Body of pancreas (tissue), 4 donors: ENCODE measurements at regions not wholly inside any gene's neighbourhood (a gene's known extent, or its start where the extent isn't known, plus 50 kb on each side); places are given as distances from the start of the nearest gene placed in this dataset.

Source experiments
- ATAC-seq: fragments of 150-250 bp; one replicate; pipeline ENCODE4 v1.9.1; 2016
- DNase-seq, 4 donors: peaks; one replicate each; pipeline ENCODE4 v3.0.0-alpha.2; 2019
- H3K27ac ChIP-seq, 4 donors: fragments of 200-600 bp; sonication (generic); 1 replicate in 3 of 4; 2 replicates in 1 of 4; pipeline versions ENCODE4 v1.5.1 to v1.6.1; 2016 to 2019; ENCODE audit warnings: mild to moderate bottlenecking in 1 of 4, mixed read lengths in 1 of 4, moderate library complexity in 1 of 4
- H3K27me3 ChIP-seq, 2 donors: fragments of 200-600 bp; sonication (generic); one replicate each; pipeline ENCODE4 v1.6.0; 2016; ENCODE audit warnings: mild to moderate bottlenecking in 1 of 2
- H3K36me3 ChIP-seq, 2 donors: fragments of 200-600 bp; sonication (generic); replicated peaks in 1 of 2; 2 replicates each; pipeline ENCODE4 v1.5.1; 2016; ENCODE audit warnings: low read depth in 2 of 2; ENCODE audit not compliant: insufficient read depth in 1 of 2
- H3K4me1 ChIP-seq: fragments of 200-600 bp; sonication (generic); one replicate; pipeline ENCODE4 v1.6.0; 2016
- H3K4me3 ChIP-seq, 2 donors: fragments of 200-600 bp; sonication (generic); 1 replicate in 1 of 2; 2 replicates in 1 of 2; pipeline ENCODE4 v1.5.1; 2016 to 2019
- H3K9me3 ChIP-seq, 3 donors: fragments of 200-600 bp; sonication (generic); 1 replicate in 2 of 3; 2 replicates in 1 of 3; pipeline ENCODE4 v1.5.1; 2016
- POLR2A ChIP-seq, 3 donors: fragments of 450-650 bp; IDR thresholded peaks; one replicate each; pipeline ENCODE4 v1.6.1; 2016; ENCODE audit warnings: antibody characterized with exemption in 3 of 3, mild to moderate bottlenecking in 2 of 3
- WGBS, 2 donors: methylation state at CpG; one replicate each; pipeline ENCODE4 v1.1.5; 2017; 5-methylcytosine and 5-hydroxymethylcytosine counted together
- intact Hi-C: fragments of 100-400 bp; cut with DNase I; formaldehyde crosslinking; loops from one replicate; pipeline ENCODE4 v1.15.1; 2023
- TF ChIP-seq, protein P1 (sequence below), 7 experiments: fragments of 450-650 bp in 4 of 7; fragments of 200-600 bp in 3 of 7; sonication (generic) in 3 of 7; IDR thresholded peaks; one replicate each; pipeline ENCODE4 v1.5.1; 2016 to 2019; ENCODE audit warnings: antibody characterized with exemption in 7 of 7

DNA sequence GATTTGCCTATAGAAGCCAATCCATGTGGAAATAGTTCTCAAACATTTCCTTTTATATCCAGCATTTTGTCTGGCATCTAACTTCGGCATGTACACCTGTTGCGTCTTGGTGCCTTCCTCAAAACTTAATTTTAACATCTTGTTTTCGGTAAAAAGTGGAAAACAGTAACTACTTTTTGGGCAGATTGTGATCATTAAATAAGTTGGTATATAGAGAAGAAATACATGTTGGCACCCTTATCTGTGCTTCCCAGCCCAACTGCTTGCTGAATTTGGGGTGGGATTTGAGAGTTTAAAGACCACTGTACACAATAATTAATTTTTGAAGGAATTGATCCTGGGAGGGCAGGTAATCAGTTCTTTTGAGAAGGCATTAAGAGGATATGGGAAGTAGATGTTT is 566.8 kb downstream of the PDCD6IP start:
- WGBS, 2 donors, result 71 to 74% methylated on average over 3 of the region's 3 CpGs
- H3K9me3 ChIP-seq, result no peaks in the 10 kb centered on the region
- no peak overlapping the region for H3K27ac ChIP-seq
- no peaks in the 10 kb centered on the region for H3K36me3 ChIP-seq
- H3K4me1 ChIP-seq, result no peaks in the 10 kb centered on the region
- no peaks in the 10 kb centered on the region for H3K27me3 ChIP-seq
- ATAC-seq, result no peak
- TF ChIP-seq, protein P1, sequence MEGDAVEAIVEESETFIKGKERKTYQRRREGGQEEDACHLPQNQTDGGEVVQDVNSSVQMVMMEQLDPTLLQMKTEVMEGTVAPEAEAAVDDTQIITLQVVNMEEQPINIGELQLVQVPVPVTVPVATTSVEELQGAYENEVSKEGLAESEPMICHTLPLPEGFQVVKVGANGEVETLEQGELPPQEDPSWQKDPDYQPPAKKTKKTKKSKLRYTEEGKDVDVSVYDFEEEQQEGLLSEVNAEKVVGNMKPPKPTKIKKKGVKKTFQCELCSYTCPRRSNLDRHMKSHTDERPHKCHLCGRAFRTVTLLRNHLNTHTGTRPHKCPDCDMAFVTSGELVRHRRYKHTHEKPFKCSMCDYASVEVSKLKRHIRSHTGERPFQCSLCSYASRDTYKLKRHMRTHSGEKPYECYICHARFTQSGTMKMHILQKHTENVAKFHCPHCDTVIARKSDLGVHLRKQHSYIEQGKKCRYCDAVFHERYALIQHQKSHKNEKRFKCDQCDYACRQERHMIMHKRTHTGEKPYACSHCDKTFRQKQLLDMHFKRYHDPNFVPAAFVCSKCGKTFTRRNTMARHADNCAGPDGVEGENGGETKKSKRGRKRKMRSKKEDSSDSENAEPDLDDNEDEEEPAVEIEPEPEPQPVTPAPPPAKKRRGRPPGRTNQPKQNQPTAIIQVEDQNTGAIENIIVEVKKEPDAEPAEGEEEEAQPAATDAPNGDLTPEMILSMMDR (IDR thresholded peaks at IDR 0.05), result no peak
- TF ChIP-seq POLR2A (IDR thresholded peaks at IDR 0.05), result no peak
- no peak overlapping the region for H3K4me3 ChIP-seq
- DNase-seq, result no peak
- intact Hi-C loops, result no loop called here

DNA sequence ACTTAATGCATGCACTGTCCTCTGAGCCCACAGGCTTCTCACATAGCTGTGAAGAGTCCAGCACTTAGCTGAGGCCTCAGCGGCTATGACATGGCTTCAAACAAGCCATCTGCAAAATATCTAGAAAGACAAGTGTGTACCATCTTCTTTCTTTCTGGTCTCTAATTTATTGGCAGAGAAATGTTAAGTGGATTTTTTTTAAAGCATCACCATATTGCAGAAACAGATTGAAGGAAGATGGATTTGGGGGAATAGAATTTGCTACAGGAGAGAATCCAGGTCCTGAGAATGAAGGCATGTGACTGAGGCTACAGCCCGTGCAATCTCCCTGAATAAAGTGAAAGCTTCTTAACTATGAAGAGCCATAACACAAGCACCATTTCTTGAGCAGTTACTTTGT is 567.3 kb downstream of the PDCD6IP start:
- no peak for ATAC-seq
- WGBS, 2 donors, result 63 to 67% methylated on average over 2 of the region's 2 CpGs
- Histone ChIP-seq H3K27me3 (no peaks in the 10 kb centered on the region), H3K4me1 (no peaks in the 10 kb centered on the region), H3K4me3 (no peak overlapping the region), H3K36me3 (no peaks in the 10 kb centered on the region), H3K27ac (no peak overlapping the region), H3K9me3 (no peaks in the 10 kb centered on the region)
- intact Hi-C loops, result no loop called here
- no peak for DNase-seq
- TF ChIP-seq POLR2A (IDR thresholded peaks at IDR 0.05), result no peak
- TF ChIP-seq, protein P1 (IDR thresholded peaks at IDR 0.05), result no peak

DNA sequence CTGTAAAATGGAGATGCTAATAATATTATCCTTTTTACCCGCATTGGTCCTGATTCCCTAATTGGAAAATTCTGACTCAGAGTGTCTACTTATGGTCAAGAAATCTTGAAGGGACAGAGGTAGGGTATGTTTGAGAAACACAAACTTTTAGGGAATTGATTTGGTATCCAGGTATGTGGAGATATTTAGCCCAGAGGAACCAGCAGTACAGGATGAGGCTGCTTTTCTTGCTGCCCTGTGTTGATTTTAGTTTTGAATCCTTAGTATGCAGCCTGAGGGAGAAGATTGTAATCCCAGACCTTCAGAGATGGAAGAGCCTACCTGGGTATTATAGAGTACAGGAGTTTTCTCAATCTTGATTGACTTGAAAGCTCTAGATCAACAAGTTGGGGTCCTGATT is 569.1 kb downstream of the PDCD6IP start:
- TF ChIP-seq, protein P1 (IDR thresholded peaks at IDR 0.05), result no peak
- no peak for TF ChIP-seq POLR2A (IDR thresholded peaks at IDR 0.05)
- WGBS, 2 donors, result 69 to 74% methylated on average over 1 of the region's 1 CpG
- DNase-seq (no peak), ATAC-seq (no peak)
- Histone ChIP-seq H3K27me3 (no peaks in the 10 kb centered on the region), H3K4me3 (no peak overlapping the region), H3K9me3 (no peaks in the 10 kb centered on the region), H3K36me3 (no peaks in the 10 kb centered on the region), H3K27ac (no peak overlapping the region), H3K4me1 (no peaks in the 10 kb centered on the region)
- intact Hi-C loops, result no loop called here

DNA sequence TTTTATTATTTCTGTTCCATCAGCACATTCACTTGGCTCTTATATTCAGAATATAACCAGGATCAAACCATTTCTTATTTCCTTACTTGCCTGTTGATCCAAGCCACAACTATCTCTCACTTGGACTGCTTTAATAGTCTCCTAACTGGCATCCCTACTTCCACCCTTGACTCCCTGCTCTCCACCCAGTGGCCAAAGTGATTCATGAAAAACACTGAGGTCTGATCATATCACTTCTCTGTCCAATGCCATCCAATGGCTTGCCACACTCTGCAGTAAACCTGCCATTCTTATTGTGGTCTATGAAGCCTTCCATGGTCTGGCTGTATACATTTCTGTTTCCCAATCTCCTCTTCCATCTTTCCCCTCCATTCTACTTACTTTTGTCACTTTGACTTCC is 576.1 kb downstream of the PDCD6IP start:
- no peaks in the 10 kb centered on the region for H3K27me3 ChIP-seq
- intact Hi-C loops, result no loop called here
- TF ChIP-seq, protein P1 (IDR thresholded peaks at IDR 0.05), result no peak
- no peak for TF ChIP-seq POLR2A (IDR thresholded peaks at IDR 0.05)
- no peaks in the 10 kb centered on the region for H3K4me1 ChIP-seq
- DNase-seq (no peak), ATAC-seq (no peak)
- H3K36me3 ChIP-seq, result no peaks in the 10 kb centered on the region
- H3K4me3 ChIP-seq, result no peak overlapping the region
- no peak overlapping the region for H3K27ac ChIP-seq
- H3K9me3 ChIP-seq, result no peaks in the 10 kb centered on the region

DNA sequence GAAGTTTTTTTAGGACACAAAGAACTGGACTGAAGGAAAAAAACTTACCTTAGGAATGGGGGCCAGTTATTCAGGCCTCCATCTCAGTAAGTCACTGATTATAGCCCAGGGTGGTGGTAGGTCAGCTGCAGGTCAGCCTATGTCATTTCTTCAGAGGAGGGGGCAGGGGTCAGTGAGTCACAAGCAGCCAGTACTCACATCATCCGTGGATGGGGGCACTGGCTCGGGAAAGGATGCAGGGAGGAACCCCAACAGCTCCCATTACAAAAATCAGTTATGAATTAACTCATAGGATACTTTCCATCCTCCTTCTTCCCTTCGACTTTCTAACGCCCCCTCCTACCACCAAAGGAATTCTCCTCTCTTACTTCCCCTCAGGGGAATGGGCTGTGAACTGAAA is 578.3 kb downstream of the PDCD6IP start:
- intact Hi-C loops, result no loop called here
- Histone ChIP-seq H3K4me1 (no peaks in the 10 kb centered on the region), H3K36me3 (no peaks in the 10 kb centered on the region), H3K27ac (no peak overlapping the region), H3K27me3 (no peaks in the 10 kb centered on the region), H3K4me3 (no peak overlapping the region), H3K9me3 (no peaks in the 10 kb centered on the region)
- 39 to 40% methylated on average over 4 of the region's 4 CpGs for WGBS, 2 donors
- ATAC-seq (no peak), DNase-seq (no peak)
- no peak for TF ChIP-seq POLR2A (IDR thresholded peaks at IDR 0.05)
- TF ChIP-seq, protein P1 (IDR thresholded peaks at IDR 0.05), result no peak
